GM10847 (cell line): ENCODE measurements at regions not wholly inside any gene's neighbourhood (a gene's known extent, or its start where the extent isn't known, plus 50 kb on each side); places are given as distances from the start of the nearest gene placed in this dataset.

Experiments
- POLR2A ChIP-seq: IDR thresholded peaks from 2 replicates; pipeline ENCODE4 v1.6.1; 2011; ENCODE audit not compliant: insufficient read length; ENCODE audit errors: extremely low read depth

DNA sequence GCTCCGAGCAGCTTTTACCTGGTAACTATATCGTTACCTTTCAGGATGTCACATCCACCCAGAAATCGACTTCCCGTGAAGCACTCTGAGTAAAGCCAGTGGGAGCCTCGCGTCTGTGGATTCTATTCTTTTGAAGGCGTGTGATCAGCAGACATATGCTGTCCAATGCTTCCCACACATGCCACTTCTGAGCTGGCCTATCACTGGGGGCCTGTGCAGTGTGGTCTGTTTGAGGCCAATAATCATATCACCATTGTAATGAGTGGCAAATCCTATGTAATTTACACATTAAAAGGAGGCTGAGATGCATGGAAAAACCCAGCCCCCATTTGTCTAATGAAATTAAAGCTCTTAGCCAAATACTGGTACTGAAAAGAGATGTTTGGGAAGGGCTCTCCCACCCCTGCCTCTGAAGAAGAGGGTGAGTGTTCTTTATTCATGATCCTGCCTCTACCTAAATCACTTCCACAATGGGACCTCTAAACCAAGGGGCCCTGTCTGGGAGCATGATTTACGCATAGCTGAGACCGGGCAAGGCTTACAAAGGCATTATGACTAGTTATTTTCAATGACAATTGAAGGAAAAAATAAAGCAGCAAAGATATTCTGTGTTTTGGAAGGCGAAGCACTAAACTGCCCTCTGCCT lies 686.8 kb downstream of the ZEB2 start:
- no peak for TF ChIP-seq POLR2A

DNA sequence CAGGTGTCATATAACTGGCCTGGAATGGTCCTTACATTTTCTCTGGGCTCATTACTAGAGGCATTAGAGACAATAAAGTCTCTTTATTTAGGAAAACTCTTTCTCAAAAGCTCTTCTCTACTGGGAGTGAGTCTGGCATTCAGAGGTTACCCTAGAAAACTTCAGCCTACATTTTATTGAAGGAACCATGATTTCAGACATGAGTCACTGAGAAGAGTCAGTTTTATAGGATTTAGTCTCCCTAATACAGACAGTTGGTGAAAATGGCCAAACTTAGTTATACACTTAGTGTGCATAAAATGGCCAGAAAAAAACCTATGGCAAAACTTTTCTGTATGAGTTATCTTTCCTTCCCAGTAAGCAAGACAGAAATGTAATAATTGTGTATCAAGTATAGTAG lies 689.4 kb downstream of the ZEB2 start:
- TF ChIP-seq POLR2A = no peak

- TF ChIP-seq POLR2A = no peak
These were observed 691.0 kb downstream of the ZEB2 start for GRCh38 chr2:143828763-143829537.

DNA sequence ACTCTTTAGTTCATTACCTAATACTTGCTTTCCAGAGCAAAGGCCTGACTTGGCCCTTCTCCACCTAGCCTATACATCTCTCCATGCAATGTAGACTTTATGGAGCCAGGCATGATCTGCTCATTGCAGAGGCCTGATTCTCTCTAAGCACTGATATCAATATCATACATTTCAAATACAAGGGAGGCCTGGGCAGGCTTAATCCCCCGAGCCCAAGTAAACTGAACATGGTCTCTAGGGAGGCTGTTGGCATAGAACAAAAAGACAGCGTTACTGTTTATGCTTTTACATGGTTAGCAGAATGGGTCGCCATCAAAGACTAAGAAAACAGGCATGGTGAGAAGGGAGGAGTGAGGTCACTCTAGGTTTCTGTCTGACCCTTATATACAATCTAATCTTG lies 695.1 kb downstream of the ZEB2 start:
- no peak for TF ChIP-seq POLR2A

DNA sequence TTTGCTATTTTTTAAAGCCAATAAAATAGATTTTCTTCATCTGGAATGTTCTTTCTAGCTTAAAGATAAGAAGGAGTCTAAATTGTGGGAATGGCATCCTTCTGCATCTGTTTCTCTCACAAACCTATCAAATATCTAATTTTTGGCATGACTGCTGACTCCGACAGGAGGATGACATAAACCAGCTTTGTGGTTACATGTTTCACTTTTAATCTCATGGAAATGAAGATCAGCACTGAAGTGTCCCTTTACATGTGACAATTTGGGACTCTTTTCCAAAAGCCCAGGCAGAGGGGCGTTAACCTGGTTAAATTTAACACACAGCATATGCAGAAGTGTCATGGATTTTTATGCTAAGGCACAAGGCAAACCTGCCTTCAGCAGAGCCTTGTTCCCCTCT lies 694.7 kb downstream of the ARHGAP15 start:
- TF ChIP-seq POLR2A = no peak

DNA sequence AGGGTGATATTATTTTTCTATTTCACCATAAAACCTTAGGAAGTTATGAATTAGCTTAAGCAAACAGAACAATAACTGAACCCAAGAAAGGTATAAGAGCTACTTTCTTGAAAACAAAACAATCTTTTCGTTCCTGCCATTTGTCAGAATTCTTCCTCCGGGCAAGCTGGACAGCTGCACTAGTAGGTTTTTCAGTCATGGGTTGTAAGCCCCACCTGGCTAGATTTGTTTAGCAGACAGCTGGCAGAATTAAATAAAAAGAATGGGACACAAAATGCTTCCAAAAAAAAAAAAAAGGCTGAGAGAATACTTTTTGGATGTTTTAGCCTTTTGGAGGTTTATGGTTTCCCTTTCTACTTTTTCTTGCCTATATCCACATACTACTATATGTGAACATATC lies 694.1 kb downstream of the ARHGAP15 start:
- no peak for TF ChIP-seq POLR2A

DNA sequence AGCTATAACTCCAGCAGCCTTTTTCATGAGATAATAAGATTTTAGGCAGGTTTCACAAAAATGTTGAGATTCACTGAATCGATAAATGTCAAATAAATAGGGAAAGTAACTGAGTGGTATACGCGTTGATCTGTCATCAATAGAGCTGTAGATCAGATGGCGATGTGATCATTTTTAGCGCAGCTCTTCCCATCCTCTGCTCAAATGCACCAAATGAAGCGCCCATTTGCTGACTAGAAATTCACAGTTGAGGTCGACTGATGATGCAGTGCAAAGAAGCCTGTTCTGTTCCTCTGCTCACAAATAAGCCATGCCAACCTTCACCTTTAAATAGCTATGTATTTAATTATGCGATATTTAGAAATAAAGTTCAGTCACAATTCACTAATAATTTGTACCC lies 693.5 kb downstream of the ARHGAP15 start:
- no peak for TF ChIP-seq POLR2A

DNA sequence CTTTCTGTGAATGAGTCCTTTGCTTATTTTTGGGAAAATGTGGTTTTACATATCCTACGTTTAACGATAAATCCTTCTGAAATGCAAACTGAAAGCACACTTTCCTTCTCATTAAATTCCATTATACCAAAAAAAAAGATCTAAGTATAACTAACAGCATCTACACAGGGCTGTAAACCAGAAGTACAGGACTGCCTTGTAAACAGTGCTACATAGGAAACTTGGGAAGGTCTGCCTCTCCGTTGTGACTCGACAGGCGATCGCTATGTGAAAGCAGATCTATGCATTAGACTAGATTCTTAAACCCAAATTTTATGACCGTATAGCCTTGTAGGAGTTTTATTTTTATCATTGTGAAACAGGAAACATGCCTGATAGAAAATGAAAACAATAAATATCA lies 690.5 kb downstream of the ARHGAP15 start:
- TF ChIP-seq POLR2A = no peak

DNA sequence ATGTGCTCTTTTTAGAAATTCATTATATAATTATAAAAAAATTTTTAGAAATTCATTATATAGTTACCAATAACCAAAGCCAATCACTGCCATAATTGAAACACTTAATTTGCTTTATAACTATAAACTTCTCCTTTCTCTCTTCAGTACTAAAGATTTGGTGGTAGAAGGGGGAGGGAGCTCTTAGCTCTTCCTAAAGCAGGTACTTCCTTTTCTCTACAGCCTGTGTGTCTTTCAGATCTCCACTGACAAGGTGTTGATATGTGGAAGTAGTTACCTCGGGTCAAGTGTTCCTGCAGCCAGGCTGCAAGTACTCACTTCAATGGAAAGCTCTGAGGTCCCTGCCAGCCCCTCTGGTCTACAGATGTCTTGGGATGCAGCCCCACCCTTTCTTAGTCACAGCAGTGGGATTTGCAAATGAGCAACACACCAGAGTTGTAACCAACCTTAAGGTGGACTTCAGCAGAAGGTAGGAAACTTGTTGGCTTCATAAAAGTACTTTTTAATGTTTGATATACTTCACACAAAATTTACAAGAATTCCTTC lies 690.0 kb downstream of the ARHGAP15 start:
- no peak for TF ChIP-seq POLR2A
